Ovary (tissue), 7 donors: ENCODE measurements at regions not wholly inside any gene's neighbourhood (a gene's known extent, or its start where the extent isn't known, plus 50 kb on each side); places are given as distances from the start of the nearest gene placed in this dataset.

Source experiments
- DNase-seq, 5 donors: peaks; one replicate each; pipeline ENCODE4 v3.0.0-alpha.2; 2019 to 2020
- H3K27ac ChIP-seq, 2 donors: fragments of 200-600 bp; one replicate each; pipeline versions ENCODE4 v1.5.1 to v1.8.0; 2019 to 2022
- H3K27me3 ChIP-seq: fragments of 200-600 bp; one replicate; pipeline ENCODE4 v1.8.0; 2022
- H3K36me3 ChIP-seq: fragments of 200-600 bp; sonication (generic); one replicate; pipeline ENCODE4 v1.5.1; 2019
- H3K4me1 ChIP-seq: one replicate; pipeline ENCODE4 v1.8.1; 2013; ENCODE audit warnings: mild to moderate bottlenecking, moderate library complexity; ENCODE audit not compliant: insufficient read depth
- H3K4me3 ChIP-seq: fragments of 200-600 bp; sonication (generic); one replicate; pipeline ENCODE4 v1.5.1; 2017
- H3K9me3 ChIP-seq, 2 donors: fragments of 200-600 bp in 1 of 2; sonication (generic) in 1 of 2; one replicate each; pipeline versions ENCODE4 v1.5.1 to v1.8.1; 2013 to 2019; ENCODE audit warnings: mild to moderate bottlenecking in 1 of 2, moderate library complexity in 1 of 2
- CTCF ChIP-seq, 3 donors: fragments of 450-650 bp in 2 of 3; fragments of 200-600 bp in 1 of 3; IDR thresholded peaks; one replicate each; pipeline versions ENCODE4 v1.5.1 to v1.8.0; 2016 to 2022; ENCODE audit warnings: antibody characterized with exemption in 3 of 3, mild to moderate bottlenecking in 1 of 3
- EP300 ChIP-seq: sonication (generic); formaldehyde crosslinking; IDR thresholded peaks from one replicate; pipeline ENCODE4 v1.6.1; 2017; ENCODE audit warnings: antibody characterized with exemption
- POLR2A ChIP-seq: fragments of 450-650 bp; IDR thresholded peaks from one replicate; pipeline ENCODE4 v1.6.1; 2017; ENCODE audit warnings: antibody characterized with exemption, mild to moderate bottlenecking, moderate library complexity
- WGBS, 3 donors: extraction: QIAGEN DNeasy Blood & Tissue Kit in 1 of 3; methylation state at CpG; one replicate each; pipeline versions ENCODE4 v1.1.5 to v1.1.7; 2013 to 2017; 5-methylcytosine and 5-hydroxymethylcytosine counted together
- intact Hi-C, 4 donors: fragments of 100-400 bp; cut with DNase I; formaldehyde crosslinking; loops; one replicate each; pipeline versions ENCODE4 v1.11.0 to v1.15.1; 2022 to 2023
- donor health status: DM: no; HTN: no; CAD: no; lungs with moderate emphysema.
- donor health status: DM: no; HTN: no; CAD: no.
- donor health status: Bipolar disorder and iron deficiency.
- donor health status: DM: no; HTN: no; CAD: no.
- donor health status: DM: yes; HTN: yes; CAD: no.

GRCh38 chr1:201764579-201764978 is 64.4 kb upstream of the IPO9 start:
- Histone ChIP-seq H3K36me3 (no peaks in the 10 kb centered on the region), H3K4me1 (peaks cover 3% of the 10 kb centered on the region), H3K4me3 (no peak overlapping the region), H3K27me3 (no peaks in the 10 kb centered on the region), H3K27ac (no peak overlapping the region), H3K9me3 (no peaks in the 10 kb centered on the region)
- intact Hi-C loops = no loop called here
- DNase-seq = no peak
- 96 to 98% (median 97%) methylated on average over 2 of the region's 2 CpGs for WGBS, 3 donors
- TF ChIP-seq POLR2A = no peak
- no peak for TF ChIP-seq EP300
- TF ChIP-seq CTCF (IDR thresholded peaks at IDR 0.05) = no peak

DNA sequence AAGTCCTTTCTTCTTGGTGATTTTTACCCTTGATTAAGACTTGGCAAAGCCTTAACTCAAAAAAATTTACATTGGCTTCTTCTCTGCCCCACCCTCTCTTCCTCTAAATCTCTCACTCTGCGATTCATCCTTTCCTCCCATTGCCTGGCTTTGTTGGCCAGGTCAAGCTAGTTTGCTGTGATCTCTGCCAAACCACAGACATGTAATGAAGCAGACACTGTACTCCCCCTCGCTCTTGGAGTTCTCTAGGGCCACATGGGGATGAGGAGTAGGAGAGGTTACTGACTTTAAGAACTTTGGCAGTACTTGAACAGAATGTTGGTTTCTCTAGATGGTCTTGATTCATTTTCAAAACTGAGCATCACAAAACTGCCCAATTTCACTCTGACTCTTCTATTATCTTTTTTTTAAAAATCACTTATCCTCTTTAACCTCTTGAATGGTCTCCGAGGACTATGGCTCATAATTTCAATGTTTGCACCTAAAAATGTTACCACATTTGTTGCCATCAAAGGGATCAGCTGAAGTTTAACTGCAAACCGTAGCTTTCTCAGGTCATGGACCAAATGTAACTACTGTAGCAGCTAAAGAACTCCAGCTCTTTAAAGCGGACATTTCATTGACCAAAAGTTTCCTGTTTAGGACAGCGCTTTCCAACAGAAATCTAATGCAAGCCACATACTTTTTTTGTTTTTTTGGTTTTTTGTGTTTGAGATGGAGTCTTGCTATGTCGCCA is 62.7 kb upstream of the IPO9 start:
- H3K27me3 ChIP-seq = no peaks in the 10 kb centered on the region
- H3K36me3 ChIP-seq = no peaks in the 10 kb centered on the region
- no peak overlapping the region for H3K27ac ChIP-seq
- peak in 4 of 5 donors; percentile 33 to 44 (median 40) for DNase-seq
- intact Hi-C loops = no loop called here
- H3K9me3 ChIP-seq = no peaks in the 10 kb centered on the region
- no peak for TF ChIP-seq CTCF (IDR thresholded peaks at IDR 0.05)
- TF ChIP-seq POLR2A = no peak
- no peak for TF ChIP-seq EP300
- H3K4me3 ChIP-seq = no peak overlapping the region
- 28 to 44% (median 40%) methylated on average over 7 of the region's 7 CpGs for WGBS, 3 donors
- H3K4me1 ChIP-seq = peaks cover 1% of the 10 kb centered on the region

GRCh38 chr1:201767339-201767738 is 61.6 kb upstream of the IPO9 start:
- no peaks in the 10 kb centered on the region for H3K36me3 ChIP-seq
- TF ChIP-seq EP300 (no peak), CTCF (IDR thresholded peaks at IDR 0.05) (no peak), POLR2A (no peak)
- no peak overlapping the region for H3K4me3 ChIP-seq
- 95 to 96% (median 96%) methylated on average over 6 of the region's 6 CpGs for WGBS, 3 donors
- H3K27ac ChIP-seq = no peak overlapping the region
- H3K4me1 ChIP-seq = peaks cover 1% of the 10 kb centered on the region
- intact Hi-C loops = no loop called here
- peaks cover 0 to 4% of the 10 kb centered on the region in 2 donors for H3K9me3 ChIP-seq
- H3K27me3 ChIP-seq = no peaks in the 10 kb centered on the region
- no peak for DNase-seq

- 85 to 93% (median 90%) methylated on average over 2 of the region's 2 CpGs for WGBS, 3 donors
These were observed 59.9 kb upstream of the IPO9 start for GRCh38 chr1:201769072-201769471.

More at GRCh38 chr1:201769072-201769471, 59.9 kb upstream of the IPO9 start:
- Histone ChIP-seq H3K27me3 (no peaks in the 10 kb centered on the region), H3K9me3 (peaks cover 0 to 4% of the 10 kb centered on the region in 2 donors), H3K4me1 (no peaks in the 10 kb centered on the region), H3K27ac (no peak overlapping the region), H3K36me3 (no peaks in the 10 kb centered on the region), H3K4me3 (no peak overlapping the region)
- TF ChIP-seq EP300 (no peak), POLR2A (no peak), CTCF (IDR thresholded peaks at IDR 0.05) (no peak)
- no peak for DNase-seq
- intact Hi-C loops = no loop called here
